Activated naive CD4-positive, alpha-beta T cell treated with anti-CD3 and anti-CD28 coated beads, Interleukin-2, amount 50 U/mL, for 72 hours (primary cell): ENCODE measurements at regions not wholly inside any gene's neighbourhood (a gene's known extent, or its start where the extent isn't known, plus 50 kb on each side); places are given as distances from the start of the nearest gene placed in this dataset.

ENCODE experiments used
- ATAC-seq, 2 donors: fragments of 150-1000 bp; cut with Tn5 transposase; 2 replicates each; pipeline ENCODE4 v1.10.0; 2021; ENCODE audit warnings: mild to moderate bottlenecking in 2 of 2, moderate library complexity in 2 of 2
- DNase-seq, 2 donors: peaks; one replicate each; pipeline ENCODE4 v3.0.0; 2021 to 2022; ENCODE audit warnings: low spot score in 2 of 2
- H3K27ac Mint-ChIP-seq, 2 donors: one replicate each; pipeline ENCODE4 v1.8.0; 2022; ENCODE audit warnings: mild to moderate bottlenecking in 2 of 2, mixed read lengths in 2 of 2
- H3K36me3 Mint-ChIP-seq, 2 donors: one replicate each; pipeline ENCODE4 v1.8.0; 2022; ENCODE audit warnings: mixed read lengths in 2 of 2
- H3K9me3 Mint-ChIP-seq, 2 donors: one replicate each; pipeline ENCODE4 v1.8.0; 2022; ENCODE audit warnings: mixed read lengths in 2 of 2

DNA sequence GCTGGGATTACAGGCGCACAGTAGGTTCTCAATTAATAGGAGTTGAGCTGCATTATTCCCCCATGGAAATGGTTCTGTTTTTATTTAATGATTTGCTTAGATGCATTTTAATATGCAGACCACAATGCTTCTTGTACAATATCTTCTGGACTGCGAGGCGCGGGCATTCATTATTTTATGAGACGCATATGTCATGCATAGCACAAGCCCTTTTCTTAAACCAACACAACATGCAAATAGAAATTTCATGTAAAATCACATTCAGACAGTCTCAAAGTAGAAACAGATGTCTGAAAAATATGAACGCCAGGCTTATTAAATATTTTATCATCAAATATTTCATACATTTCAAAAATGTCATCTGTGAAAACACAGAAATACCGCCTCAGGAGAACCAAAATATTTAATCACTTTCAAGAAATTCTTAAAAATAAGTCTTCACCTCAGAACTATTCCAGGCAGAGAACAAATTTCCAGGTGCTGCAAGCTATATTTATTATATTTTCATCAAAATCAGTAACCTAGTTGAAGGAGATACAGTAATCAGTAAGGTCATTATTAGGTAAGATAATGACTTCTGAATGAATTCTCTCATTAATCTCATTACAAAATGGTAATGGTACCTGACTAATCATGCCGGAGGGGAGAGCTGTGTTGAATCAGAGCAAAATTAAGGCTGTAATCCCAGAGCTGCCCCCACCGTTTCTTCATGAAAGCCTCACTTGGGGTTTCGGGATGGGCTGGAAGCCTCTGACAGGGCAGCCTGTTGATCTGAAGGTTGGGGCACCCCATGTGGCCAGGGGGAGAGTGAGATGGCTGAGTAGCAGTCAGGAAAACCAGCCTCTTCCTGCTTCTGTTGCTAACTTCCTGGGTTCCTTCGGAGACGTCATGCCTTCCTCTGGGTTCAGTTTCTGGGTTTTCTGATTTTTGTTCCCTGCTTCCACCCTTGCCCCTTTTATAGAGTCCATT, 133.9 kb upstream of the ZNF618 start:
- ATAC-seq, result no peak
- no peak for DNase-seq
- Mint-ChIP-seq H3K9me3 (peaks cover 6 to 7% of the 10 kb centered on the region in 2 donors), H3K27ac (no peak overlapping the region), H3K36me3 (peaks cover 0 to 6% of the 10 kb centered on the region in 2 donors)

DNA sequence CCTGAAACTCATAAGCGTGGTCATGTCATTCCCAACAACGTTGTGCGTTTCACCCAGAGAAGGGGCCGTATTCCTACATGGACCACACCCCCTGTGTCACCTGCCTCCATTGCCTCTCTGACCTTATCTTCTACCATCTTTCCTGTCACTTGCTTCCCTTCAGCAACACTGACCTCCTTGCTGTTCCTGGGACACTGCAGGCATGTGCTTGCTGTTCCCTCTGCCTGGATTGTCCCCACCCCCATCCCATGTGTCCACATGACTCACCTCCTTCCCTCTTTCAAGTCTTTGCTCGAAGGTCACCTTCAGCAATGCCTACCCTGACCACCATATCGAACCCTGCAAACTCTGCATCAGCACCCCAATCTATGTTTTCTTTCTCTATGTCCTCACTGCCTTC, 133.2 kb upstream of the ZNF618 start:
- H3K36me3 Mint-ChIP-seq, result peaks cover 0 to 6% of the 10 kb centered on the region in 2 donors
- no peak overlapping the region for H3K27ac Mint-ChIP-seq
- H3K9me3 Mint-ChIP-seq, result peaks cover 11 to 13% of the 10 kb centered on the region in 2 donors
- no peak for DNase-seq
- no peak for ATAC-seq

DNA sequence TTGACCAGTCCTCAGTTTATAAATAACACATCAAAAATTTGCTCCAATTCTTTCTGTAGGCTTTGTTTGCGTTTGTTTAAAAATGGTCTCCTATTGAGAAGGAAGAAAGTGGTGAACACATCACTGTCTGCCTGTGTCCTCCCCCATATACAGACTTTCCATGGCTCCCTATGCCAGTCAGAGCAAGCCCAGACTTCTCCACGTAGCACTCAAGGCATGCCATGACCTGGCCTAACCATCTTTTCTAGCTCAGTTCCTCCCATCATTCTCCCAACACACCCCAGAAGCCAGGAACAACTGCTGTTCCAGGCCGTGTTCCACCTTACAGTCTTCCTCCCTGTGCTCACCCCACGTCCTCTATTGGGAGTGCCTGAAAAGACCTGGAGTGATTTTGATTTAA, 129.6 kb upstream of the ZNF618 start:
- peaks cover 12 to 14% of the 10 kb centered on the region in 2 donors for H3K9me3 Mint-ChIP-seq
- no peak for DNase-seq
- no peak overlapping the region for H3K27ac Mint-ChIP-seq
- ATAC-seq, result no peak
- H3K36me3 Mint-ChIP-seq, result peaks cover 0 to 6% of the 10 kb centered on the region in 2 donors

DNA sequence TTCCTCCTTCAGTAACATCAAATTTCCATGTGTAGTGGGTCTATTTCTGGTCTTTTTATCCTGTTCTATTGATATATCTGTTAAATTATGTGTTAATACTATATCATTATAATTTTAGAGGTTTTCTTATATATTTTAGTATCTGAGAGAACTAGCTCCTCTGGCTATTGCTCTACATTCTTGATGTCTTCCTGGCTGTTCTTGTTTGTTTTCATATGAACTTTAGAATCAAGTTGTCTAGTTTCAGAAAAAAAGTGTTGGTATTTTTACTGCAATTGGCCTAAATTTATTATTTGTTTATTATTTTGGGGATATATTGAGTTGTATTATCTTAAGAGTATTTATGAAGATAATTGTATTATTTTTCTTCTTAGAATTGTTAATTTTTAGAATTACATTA, 128.0 kb upstream of the ZNF618 start:
- Mint-ChIP-seq H3K27ac (no peak overlapping the region), H3K9me3 (peaks cover 12 to 14% of the 10 kb centered on the region in 2 donors), H3K36me3 (peaks cover 0 to 6% of the 10 kb centered on the region in 2 donors)
- no peak for DNase-seq
- ATAC-seq, result no peak

DNA sequence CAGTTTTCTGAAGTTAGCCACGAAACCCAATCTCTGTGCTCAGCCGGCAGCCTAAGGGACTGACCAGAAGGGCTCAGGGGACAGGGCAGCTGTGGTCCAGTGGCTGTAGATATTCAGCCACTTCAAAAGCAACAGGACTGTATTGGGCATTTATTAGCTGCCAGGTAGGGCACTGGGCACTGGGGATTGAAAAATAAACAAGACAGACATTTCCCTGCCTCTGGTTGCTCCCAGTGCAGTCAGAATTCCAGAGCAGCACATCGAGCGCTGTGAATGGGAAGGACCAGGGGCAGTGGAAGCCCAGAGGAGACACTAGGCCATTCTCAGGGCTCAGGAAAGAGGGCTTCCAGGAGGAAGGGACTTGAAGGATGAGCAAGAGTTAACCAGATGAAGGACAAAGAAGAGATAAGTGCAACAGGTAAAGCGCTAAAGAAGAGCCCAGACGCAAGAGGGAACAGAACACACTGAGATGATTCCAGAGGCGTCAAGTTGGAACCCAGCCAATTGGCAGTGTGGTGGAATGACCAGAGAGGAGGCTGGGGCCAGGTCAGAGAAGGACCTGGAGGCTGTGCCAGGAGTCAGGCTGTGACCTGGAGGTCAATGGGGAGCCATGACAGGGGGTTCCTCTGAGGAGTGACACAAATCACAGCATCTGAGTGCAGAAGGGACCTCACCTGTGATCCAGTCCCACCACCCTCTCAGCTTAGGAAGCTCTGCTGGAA, 122.5 kb upstream of the ZNF618 start:
- Mint-ChIP-seq H3K36me3 (peaks cover 0 to 6% of the 10 kb centered on the region in 2 donors), H3K9me3 (peaks cover 3 to 5% of the 10 kb centered on the region in 2 donors), H3K27ac (no peak overlapping the region)
- no peak for ATAC-seq
- DNase-seq, result no peak

DNA sequence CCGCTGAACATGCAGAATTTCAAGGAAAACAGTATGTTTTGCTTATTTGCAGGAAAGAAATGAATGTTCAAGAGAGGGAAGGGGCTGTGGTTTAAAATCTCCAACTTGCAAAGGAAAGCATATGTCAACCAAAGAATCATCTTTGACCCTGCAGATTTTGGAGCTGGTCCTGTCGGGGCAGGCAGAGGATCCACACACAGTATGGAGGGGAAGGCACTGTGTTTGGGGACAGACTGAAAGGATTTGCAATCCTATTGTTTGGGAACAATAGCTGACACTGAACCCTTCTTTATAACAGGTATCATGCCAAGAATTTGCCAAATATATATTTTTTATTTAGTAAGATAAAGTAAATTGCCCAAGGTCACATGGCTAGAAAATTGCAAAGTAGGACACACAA, 121.4 kb upstream of the ZNF618 start:
- H3K27ac Mint-ChIP-seq, result no peak overlapping the region
- peaks cover 0 to 4% of the 10 kb centered on the region in 2 donors for H3K9me3 Mint-ChIP-seq
- ATAC-seq (no peak), DNase-seq (no peak)
- H3K36me3 Mint-ChIP-seq, result peaks cover 0 to 6% of the 10 kb centered on the region in 2 donors

DNA sequence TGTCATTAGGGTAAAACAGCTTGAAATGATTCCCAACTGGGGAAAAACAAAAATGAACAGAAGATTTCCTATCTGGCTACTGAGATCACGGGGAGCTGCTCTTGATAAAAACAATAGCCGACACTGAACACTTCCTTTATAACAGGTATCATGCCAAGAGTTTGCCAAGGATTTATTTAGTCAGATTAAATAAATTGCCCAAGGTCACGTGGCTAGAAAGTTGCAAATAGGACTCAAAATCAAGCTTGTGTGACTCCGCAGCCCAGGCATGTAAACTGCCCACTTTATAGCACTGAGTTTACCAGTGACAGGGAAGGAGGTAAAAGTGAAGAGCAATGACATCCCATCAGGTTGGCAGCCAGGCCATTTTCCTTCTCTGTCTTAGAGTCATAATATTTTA, 120.7 kb upstream of the ZNF618 start:
- H3K36me3 Mint-ChIP-seq, result peaks cover 0 to 6% of the 10 kb centered on the region in 2 donors
- DNase-seq, result no peak
- H3K9me3 Mint-ChIP-seq, result peaks cover 0 to 4% of the 10 kb centered on the region in 2 donors
- no peak for ATAC-seq
- H3K27ac Mint-ChIP-seq, result no peak overlapping the region

DNA sequence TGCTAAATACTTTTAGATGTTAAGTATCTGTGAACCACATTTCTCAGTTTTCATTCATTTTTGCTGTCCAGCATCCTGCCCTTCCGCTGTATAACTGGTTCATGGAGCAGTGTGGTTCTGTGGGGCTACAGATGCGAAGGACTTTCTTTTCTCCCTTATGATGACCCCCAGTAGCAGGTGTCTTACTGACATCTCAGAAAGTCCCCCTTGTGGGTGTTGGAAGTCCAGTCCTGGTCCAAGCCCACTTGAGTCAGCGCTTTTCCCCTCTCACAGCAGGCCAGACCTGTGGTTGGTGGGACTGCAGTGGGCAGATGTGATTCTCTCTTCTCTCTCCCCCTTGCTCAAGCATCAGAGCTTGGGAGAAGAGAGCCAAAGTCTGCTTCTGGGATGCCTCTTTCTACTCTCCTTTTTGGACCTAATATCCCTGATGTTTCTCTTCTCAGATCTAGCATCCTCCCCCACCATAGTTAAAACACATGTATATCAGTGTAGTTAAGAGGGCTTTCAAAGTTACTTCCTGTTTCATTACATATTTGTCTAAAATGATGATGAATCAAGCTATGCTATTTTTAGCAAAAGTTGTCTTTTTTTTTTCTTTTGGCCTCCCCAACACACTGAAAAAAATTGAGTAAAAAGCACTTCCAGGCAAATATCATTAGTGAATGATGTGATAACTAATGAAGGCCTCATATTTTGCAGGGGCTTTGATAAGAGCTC, 119.5 kb upstream of the ZNF618 start:
- Mint-ChIP-seq H3K9me3 (peaks cover 0 to 4% of the 10 kb centered on the region in 2 donors), H3K36me3 (peaks cover 0 to 6% of the 10 kb centered on the region in 2 donors), H3K27ac (no peak overlapping the region)
- DNase-seq, result no peak
- ATAC-seq, result no peak

DNA sequence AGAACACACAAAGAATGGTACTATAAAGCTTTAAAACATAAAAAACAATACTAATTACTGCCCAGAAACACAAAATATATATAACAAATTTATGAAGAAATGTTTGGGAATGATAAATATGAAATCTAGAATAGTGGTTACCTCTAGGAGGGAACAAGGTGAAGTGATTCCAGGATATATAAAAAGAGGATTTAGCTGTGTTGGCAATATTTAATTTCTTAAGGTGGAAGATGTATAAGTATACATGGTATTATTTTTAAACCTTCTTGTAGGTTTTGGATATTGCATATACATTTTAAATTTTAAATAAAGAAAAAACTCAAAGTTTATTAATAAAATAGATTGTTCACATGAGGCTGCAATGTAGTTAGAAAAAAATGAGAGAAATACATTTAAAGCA, 112.7 kb upstream of the ZNF618 start:
- Mint-ChIP-seq H3K9me3 (peaks cover 8 to 16% of the 10 kb centered on the region in 2 donors), H3K36me3 (peaks cover 0 to 6% of the 10 kb centered on the region in 2 donors), H3K27ac (no peak overlapping the region)
- no peak for ATAC-seq
- no peak for DNase-seq

DNA sequence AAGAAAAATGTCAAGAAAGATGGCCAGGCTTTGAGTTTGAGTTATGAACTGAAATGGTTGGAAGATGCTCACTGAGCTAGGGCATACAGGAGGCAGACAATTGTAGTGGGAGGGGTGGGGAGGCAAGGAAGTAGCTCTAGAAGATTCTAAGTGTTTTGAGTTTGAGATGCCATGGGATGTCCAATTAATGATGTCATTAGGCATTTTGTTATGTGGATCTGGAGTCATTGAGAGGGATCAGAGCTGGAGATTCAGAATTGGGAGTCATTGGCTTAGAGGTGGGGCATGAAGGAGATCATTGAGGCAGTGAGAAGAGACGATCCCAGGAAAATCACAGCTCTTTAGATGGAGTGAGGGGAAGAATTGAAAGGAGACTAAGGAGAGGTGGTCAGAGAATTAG, 111.5 kb upstream of the ZNF618 start:
- no peak overlapping the region for H3K27ac Mint-ChIP-seq
- no peaks in the 10 kb centered on the region for H3K36me3 Mint-ChIP-seq
- ATAC-seq (no peak), DNase-seq (no peak)
- H3K9me3 Mint-ChIP-seq, result peaks cover 8 to 12% of the 10 kb centered on the region in 2 donors

DNA sequence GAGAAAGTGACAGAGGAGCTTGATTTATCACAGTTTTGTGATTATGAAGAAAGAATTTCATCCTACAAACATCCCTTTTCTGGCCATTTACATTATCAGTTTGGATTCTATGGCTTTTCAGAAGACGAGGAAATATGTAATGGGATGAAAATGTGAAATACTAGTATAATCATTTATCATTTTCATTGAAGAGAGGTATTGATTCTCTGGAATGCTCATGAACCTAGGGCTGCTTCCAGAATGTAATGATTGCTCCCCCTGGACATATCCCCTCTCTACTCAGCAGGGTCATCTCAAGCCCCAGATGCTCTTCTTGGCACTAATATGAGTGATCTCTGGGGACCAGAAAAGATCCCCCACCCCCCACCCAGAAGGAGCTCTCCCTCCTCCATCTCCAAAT, 106.7 kb upstream of the ZNF618 start:
- DNase-seq, result no peak
- Mint-ChIP-seq H3K36me3 (no peaks in the 10 kb centered on the region), H3K27ac (no peak overlapping the region), H3K9me3 (peaks cover 7 to 12% of the 10 kb centered on the region in 2 donors)
- ATAC-seq, result no peak

DNA sequence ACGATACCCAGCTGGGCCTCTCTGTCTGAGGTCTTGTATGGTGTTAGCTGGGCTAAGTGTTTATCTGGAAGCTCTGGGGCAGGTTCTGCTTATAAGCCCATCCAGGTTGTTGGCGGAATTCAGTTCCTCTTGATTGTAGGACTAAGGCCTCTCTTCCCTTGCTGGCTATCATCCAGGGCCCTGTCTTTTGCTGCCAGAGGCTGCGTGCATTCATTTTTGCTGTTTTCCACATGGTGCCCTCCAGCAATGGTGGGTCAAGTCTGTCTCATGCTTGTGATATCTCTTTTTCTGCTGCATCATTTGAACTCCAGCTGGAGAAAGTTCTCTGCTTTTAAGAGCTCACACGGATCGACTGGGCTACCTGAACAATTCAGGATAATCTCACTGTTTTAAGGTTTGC, 105.7 kb upstream of the ZNF618 start:
- no peak for ATAC-seq

DNA sequence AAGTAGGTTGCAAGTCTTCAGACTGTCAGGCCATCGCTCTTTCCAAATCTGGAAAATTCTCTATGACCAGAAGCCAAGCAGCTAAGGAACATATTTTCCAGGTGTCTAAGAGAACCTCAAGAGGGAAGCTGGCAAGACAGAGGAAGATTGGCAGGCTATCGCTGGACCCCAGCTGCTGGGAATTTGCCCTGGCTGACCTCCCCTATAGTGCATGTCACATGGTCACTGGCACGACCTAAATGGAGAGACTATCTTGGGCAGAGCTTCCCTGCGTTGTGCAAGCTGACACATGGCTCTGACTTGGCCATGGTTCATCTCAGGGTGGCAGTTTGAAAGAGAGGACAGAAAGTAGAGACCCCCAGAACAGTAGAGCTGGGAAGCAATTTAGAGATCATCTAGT, 104.9 kb upstream of the ZNF618 start:
- Mint-ChIP-seq H3K36me3 (no peaks in the 10 kb centered on the region), H3K27ac (no peak overlapping the region), H3K9me3 (peaks cover 0 to 7% of the 10 kb centered on the region in 2 donors)
- no peak for ATAC-seq
- DNase-seq, result no peak

More for the DNA sequence above, 105.7 kb upstream of the ZNF618 start:
- no peak for DNase-seq
- H3K36me3 Mint-ChIP-seq, result no peaks in the 10 kb centered on the region
- H3K9me3 Mint-ChIP-seq, result peaks cover 0 to 7% of the 10 kb centered on the region in 2 donors
- no peak overlapping the region for H3K27ac Mint-ChIP-seq

DNA sequence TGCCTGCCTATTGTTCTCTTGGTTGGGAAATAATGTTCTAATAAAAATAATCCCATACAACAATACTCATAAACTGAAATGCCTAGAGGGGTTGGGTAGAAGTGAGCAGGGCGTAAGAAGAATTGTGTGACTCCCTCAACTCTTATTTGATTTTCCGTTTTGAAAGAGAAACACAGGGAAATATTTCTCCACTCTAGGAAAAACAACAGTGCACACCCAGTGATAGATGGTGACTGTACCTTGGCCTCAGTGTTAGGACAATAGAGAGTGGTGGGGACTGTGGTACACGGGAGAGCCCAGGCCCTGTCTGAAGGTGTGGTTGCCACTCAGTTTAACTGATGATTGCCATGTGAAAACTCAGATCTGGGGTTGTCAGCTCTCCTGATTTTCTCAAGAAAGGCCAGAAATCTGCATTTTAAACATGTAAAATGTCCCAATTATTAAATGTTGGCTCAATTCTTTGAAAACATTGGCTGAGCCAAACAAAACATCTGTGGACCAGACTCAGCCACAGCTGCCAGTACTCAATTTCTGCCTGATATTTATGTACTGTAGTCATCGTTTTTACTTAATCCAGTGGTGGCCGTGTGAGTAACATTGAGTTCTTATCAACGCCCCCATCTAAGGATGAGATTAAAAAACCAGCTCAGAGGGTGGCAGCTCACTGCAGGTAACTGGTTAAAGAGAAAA, 103.8 kb upstream of the ZNF618 start:
- H3K36me3 Mint-ChIP-seq, result no peaks in the 10 kb centered on the region
- DNase-seq (no peak), ATAC-seq (no peak)
- no peak overlapping the region for H3K27ac Mint-ChIP-seq
- no peaks in the 10 kb centered on the region for H3K9me3 Mint-ChIP-seq

DNA sequence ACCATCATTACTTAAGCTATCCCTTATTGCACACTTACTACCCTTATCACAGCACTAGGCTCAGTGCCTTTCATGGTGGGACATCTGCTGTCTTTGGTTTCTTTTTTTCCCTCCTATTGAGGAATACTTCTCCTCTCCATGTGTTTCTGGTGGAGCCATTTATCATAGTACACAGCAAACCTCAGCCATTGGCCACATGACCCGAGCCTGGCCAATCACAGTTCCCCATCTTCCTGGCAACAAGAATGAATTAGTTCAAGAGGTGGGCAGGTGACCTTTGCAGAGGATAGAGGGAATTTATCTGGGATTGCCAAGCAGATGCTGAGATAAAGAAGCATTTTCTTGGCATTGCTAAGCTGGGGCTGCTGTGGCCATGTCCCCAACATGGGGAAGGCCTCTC, 101.1 kb upstream of the ZNF618 start:
- H3K27ac Mint-ChIP-seq, result no peak overlapping the region
- ATAC-seq, result no peak
- H3K36me3 Mint-ChIP-seq, result no peaks in the 10 kb centered on the region
- DNase-seq, result no peak
- no peaks in the 10 kb centered on the region for H3K9me3 Mint-ChIP-seq

DNA sequence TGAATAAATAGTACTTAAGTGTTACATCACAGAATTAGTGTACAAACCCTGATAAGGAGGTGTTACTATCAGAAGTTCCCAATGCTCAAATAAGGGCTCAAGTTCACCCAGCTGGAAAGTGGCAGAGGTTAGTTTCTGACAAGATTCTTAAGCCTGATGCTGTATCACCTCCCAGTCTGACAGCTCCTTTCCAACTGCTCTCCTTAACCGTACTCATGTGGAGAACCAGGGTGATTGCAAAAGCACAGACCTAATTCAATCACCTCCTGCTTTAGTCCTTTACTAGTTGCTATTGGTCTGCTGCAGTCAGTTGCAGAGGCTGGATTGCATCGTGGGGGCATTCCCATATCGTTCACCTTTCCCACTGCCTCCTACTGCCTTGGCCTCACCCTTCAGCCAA, 100.4 kb upstream of the ZNF618 start:
- Mint-ChIP-seq H3K36me3 (no peaks in the 10 kb centered on the region), H3K9me3 (no peaks in the 10 kb centered on the region), H3K27ac (no peak overlapping the region)
- ATAC-seq (no peak), DNase-seq (no peak)
